ENCODE measurements at regions not wholly inside any gene's neighbourhood (a gene's known extent, or its start where the extent isn't known, plus 50 kb on each side); places are given as distances from the start of the nearest gene placed in this dataset.

DNA sequence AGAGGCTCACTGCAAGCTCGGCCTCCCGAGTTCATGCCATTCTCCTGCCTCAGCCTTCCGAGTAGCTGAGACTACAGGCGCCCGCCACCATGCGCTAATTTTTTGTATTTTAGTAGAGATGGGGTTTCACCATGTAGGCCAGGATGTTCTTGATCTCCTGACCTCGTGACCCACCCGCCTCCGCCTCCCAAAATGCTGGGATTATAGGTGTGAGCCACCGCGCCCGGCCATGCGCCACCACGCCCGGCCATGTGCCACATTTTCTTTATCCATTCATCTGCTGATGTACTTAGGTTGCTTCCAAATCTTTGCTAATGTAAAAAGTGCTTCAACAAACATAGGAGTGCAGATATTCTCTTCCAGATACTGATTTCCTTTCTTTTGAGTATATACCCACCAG lies 408.6 kb downstream of the CAAP1 start:
- FAIRE-seq: no peak

DNA sequence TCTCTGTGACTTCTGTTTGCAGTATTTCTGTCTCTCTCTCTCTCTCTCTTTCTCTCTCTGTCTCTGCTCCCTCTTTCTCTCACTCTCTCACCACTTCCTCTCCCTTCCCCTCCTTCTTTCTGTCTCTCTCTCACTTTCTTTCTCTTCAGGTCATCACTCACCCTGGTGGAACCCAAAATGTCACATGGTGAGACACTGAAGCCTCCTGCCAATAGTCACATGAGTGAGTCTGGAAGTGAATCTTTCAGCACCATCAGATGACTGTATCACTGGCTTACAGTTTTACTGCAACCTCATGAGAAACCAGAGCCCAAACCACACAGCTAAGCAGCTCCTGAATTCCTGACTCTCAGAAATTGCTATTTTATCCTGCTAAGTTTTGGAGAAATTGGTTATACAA lies 414.6 kb downstream of the CAAP1 start:
- no peak for FAIRE-seq

DNA sequence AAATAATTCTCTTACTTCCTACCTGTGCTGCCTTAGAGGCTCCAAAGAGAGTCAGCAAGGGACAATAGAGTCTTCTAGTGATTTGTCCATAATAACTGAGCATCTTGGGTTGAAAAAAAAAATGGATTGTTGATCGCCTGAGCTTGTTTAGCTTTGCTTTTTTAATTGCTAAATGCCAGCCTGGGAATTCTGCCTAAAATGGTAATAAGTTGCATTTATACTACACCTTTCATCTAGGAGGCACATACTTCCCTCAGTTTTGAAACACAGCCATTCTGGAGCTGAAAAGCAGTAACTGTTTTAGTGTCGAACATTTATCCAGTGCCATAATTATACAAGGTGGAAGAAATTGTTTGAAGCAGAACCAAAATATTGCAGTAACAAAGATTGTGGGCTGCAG lies 421.3 kb downstream of the CAAP1 start:
- FAIRE-seq: no peak

DNA sequence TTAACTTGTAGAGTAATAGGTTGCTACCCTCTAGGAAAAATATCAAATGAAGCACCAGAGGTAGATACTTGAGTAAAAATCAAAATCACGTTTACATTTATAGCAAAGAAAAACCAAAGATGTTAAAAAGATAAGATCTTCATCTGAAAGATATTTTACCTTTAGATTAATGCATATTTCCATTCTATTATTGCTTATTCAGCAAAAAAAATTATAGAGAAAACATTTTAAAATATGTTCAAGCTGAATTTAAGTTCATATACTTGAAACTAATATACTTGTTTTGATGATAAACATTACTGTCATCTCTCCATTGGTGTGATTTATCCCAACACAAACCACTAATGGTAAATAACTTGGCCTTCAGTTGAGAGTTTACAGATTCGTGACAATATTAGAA lies 422.3 kb downstream of the CAAP1 start:
- no peak for FAIRE-seq

DNA sequence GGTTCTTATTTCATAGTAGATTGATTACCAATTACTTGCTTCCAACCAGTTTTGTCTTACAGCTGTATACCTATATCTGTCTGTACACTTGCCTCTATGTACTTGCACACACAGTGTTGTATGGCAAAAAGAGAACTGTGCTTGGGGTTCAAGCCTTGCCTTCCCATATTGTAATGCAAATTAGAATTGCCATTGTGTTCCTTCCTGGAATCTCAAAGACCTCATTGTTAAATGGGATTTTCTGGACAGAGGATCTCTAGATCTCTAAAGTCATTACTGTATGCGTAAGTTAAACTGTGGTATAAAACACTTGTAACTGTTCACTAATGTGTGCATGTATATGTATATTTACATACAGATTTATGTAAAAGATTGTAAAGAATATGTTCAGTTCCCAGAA lies 428.8 kb downstream of the CAAP1 start:
- no peak for FAIRE-seq

DNA sequence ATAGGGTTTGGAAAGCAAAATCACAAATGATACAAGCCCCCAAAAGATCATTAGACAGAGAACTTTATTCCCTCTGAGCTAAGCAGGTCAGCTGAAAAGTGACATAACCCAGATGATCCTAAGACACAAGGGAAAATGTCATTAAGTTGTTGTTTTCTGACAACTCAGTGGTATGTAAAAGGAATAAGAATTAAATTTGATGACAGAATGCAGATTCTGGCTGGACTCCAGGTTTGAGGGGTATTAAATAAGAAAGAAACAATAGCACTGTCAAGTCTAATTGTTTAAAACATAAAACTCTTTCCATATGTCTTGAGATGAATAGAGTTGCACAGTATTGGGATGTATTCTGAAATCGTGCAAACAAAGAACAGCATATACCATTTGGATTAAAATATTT lies 429.9 kb downstream of the CAAP1 start:
- no peak for FAIRE-seq

DNA sequence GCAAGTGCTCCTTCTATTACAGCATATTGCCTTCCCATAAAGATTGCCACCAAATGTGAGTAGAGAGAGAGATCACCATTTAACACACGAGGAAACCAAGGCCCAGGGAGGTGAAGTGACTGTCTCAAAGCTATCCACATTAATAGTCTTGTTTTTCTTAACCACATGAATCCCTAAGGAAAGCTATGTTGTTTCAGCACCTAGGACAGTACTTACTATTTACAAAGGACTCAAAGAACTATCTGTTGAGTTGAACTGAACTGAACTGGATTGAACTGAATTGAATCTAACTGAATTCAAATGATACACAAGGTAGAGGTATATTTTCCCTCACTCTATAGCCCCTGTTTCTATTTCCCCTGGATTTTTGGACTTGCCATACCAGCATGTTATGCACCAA lies 430.4 kb downstream of the CAAP1 start:
- FAIRE-seq: no peak

DNA sequence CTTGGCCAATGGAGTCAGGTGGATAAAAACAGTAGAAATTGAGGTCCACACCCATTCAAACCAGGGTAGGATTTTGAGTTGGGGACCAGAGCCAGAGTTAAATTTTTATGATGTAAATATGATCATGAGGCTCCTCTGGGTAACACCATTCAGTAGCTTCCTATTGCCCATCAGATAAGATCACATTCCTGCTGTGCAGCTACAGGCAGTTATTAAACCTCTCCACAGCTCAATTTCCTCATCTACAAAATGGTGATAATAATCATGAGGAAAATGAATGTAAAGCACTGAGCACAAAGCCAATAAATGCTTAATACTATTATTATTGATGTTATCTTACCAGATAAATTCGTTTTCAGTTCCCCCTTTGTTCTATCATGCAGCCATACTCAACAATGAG lies 432.0 kb downstream of the CAAP1 start:
- FAIRE-seq: no peak

DNA sequence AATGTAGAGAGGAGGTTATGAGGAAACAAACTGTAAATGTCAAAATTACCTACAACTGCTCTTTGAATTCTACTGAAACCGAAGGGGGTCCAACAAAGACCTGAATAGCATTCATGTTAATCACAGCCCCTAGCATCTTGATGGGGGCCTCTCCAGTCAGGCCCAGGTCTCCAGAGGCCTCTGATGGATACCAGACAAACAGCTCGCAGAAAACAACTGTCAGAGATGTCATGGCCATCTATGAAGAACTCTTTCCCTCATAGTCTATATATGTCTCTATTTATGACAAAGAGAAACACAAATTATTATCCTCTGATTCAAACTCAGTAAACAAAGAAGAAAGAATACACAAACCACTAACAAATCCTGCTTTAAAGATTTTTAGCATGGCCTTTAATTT lies 432.6 kb downstream of the CAAP1 start:
- FAIRE-seq: no peak

DNA sequence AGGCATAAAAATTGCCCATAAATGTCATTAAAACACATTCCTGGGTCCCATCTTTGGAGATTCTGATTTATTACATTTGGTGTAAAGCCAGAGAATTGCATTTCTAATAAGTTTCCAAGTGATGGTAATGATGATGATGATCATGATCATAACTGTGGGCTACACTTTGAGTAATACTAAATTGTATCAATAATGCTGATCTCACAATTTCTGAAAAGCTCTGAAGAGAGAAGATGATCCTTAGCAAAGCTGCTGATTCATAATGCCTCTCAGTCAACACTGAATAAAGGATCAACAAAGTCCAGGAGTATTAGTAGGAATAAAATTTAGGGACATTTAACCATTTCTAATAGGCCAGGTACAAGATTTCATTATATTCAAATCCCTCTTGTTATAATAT lies 434.5 kb downstream of the CAAP1 start:
- no peak for FAIRE-seq

DNA sequence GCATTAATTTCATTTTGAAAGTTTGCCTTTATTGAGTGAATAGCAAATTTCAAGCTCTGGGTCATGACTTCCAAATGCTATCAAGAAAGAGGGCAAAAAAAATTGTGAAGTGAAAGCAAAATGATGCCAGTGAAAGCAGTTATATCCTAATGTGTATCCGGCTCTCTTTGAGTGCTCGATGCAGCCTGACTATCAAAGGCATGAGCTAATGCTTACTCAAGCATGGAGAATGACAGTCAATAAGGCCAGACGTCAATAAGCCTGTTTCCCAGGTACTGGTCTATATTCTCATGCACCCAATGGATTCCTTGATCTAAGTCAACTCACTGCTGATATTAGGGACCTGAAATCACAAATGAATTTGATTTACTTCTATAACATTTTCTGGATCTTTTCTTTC lies 435.5 kb downstream of the CAAP1 start:
- FAIRE-seq: no peak

DNA sequence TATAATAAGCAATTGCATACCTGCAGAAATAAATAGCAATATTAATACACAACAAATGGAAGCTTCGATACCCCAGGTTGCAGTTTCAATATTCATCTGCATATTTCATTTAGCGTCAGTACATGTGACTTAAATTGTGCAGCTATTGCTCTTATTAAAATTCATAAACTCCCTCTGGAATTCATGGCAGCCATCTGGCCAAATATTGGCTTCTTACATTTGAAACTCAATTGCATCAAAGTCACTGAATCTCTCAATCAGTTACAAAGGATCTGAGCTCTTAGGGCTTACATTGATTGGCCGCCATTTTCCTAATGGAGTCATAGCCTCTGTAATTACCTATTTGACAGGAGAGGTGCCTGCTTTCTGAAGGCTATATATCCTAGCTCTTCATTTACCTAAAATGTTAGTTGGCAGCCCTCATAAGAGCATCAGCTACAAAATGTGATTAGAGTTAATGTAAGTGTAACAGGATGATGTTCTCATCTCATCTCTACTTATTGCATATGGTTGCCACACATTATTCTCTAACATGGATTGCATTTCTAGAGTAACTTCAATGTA lies 453.5 kb downstream of the CAAP1 start:
- no peak for FAIRE-seq

DNA sequence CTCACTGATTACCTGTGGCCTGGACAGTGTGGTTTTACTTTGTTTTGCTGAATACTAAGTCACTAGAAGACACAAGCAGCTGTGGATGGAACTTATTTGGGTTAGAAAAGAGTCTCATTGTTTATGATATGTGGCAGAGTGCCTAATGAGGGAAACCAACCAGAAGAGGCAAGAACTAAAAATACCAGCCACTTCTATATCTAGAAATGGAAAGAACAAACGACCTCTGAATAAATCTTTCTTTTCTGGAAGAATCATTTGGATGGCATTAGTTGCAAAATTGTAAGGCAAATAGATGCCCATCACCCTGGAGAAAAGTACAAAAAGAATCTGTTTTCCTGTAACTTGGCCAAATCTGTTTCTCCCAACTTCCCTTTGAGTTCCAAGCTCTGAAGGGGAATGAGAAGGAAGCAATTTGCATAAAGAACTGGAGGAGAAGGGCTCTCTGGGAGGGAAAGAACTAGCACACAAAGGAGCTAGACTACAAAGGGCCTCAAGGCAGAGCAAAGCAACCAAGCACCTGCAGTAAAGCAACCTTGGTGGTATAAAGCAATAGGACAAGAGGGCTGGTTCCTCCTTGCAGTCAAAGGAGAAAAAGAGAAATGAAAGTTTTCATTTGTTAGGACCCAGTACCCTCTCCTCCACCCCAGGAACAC lies 455.4 kb downstream of the CAAP1 start:
- FAIRE-seq: no peak

DNA sequence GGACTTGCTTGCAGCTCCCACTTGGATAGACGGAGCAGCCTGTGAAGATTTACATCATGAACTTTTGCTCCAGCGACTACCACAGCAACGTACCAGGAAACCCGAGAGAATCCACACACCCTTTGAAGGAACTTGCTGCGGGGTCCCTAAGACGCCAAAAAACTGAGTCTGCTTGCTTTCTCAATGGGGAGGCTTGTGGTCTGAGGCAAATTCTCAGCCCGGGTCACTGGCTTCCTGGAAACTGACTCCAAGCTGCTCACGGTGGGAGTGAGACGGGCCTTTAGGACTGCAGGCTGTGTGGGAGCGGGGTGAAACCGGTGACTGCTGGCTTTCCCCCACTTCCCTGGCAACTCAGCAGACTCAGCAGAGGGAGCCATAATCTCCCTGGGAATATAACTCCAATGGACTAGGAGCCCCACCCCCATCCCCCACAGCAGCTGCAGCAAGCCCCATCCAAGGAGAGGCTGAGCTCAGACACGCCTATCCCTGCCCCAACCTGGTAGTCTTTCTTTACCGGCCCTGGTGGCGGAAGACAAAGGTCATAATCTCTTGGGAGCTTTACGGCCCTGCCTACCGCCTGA lies 466.0 kb downstream of the CAAP1 start:
- FAIRE-seq: no peak

DNA sequence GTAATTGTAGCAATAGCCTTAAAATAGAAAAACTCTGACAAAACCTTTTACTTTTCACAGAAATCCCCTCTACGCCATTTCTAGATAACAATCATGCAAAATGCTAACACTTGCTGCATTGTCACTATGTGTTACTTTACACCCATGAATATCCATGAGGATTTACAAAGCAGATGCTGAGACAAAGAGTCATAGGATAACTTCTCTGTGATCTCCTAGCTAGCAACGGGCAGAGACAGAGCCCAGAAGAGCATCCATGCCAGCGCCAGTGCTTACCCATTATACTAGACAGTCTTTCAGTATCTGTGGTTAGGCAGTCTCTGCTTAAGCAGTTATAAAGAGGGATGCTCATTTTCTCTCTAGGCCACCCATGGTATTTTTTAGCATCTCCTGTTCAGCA lies 474.1 kb downstream of the CAAP1 start:
- FAIRE-seq: no peak

DNA sequence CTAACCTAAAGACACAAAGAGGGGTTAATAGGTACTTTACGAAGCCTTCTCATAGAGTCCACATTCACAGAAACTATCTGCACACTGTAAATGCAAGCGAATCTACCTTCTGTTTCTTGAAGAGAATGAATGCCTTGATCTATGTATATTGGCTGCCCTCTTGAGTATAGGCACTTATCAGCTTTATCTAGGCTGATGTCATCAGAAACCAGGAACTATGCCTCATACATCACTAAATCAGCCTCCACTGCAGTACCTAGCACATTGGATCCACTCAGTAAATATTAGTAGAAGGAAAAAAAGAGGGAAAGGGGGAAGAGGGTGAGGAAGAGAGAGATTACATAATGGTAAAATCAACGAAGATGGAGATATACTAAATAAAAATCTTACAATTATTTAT lies 477.1 kb downstream of the CAAP1 start:
- no peak for FAIRE-seq

DNA sequence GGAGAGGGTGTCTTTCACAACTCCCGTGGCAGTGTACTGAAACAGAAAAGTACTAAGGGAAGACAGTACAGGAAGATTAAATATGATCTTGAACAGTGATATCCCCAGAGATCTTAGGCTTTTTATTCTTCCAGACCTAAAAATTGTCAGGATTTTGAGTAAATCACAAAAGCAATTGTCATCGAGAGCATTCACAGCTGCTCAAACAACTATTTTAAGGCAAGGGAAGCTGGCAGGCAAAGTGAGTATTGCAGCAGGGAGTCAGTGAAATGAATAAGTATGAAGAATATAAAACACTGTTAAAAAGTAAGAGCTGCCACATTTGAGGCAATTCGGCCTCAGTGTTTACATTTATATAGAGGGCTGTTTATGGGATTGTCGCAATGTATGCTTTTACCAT lies 479.0 kb downstream of the CAAP1 start:
- no peak for FAIRE-seq

DNA sequence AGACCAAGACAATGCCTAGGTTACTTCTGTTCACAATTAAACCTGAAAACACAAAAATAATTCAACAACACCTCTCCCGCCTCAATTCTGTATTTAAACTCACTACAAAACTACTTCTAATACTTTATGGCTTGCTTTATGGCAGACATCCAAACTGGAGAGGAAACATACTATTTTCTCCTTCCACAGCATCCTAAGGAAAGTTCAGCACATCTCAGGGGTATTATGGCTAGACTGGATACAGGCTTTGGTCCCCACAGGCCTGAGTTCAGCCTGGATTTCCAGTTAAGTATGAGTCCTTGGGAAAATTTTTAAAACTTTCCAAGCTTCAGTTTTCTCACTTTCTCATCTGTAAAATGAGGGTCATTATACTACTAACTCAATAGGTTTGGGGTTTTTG lies 480.2 kb downstream of the CAAP1 start:
- no peak for FAIRE-seq

DNA sequence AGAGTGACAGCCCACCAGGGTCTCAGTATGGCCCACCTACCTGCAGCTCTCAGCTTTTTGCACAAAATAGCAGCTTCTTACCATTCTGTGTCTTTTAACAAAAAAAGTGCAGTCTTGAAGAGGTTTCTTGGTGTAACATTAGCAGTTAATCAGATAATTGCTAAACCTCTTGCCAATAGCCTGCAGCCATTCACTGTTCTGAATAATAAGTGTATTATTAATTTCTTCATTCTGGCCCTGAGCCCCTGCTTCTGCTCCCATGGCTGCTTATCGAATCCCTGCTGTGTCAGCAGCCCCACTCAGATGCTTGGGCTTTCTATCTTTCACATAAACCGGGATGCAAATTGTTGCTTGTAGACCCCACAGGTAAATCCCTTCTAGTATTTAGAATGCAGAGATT lies 485.9 kb downstream of the CAAP1 start:
- no peak for FAIRE-seq

DNA sequence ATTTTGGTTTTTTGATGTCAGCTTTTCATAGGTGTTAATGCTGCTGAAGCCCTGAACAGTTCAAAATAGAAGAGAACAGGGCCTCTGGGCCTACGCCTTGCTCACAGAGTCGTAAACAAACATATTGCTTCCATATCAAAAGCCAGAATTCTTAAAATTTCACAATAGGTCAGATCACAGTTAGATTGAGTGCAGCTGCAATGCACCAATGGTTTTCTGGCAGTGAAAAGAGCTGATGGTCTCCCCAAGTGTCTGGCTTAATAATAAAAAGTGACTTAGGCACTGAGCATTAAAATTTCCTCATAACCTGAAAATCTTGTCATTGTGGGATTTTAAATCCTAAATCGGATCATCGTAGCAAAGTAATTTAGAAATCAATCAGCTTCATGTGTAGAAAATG lies 493.0 kb downstream of the CAAP1 start:
- no peak for FAIRE-seq

DNA sequence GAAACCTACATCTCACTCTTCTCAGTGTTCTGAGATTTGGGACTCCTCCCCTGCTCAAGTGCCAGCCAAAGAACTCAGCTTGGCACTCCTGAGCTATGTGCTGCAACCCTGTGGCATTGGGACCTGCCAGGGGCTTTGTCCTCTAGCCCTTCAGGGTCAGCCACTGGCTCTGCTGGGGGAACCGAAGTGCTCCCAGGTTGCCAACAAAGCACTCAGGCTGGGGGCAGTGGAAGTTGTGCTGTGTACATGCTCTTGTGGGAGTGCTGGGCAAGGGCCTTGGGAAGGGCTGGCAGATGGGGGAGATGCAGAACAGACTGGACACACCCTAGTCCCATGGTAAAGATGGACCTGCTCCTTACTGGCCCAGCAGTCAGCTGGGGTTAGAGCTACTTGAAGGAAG lies 498.6 kb downstream of the CAAP1 start:
- FAIRE-seq: no peak

DNA sequence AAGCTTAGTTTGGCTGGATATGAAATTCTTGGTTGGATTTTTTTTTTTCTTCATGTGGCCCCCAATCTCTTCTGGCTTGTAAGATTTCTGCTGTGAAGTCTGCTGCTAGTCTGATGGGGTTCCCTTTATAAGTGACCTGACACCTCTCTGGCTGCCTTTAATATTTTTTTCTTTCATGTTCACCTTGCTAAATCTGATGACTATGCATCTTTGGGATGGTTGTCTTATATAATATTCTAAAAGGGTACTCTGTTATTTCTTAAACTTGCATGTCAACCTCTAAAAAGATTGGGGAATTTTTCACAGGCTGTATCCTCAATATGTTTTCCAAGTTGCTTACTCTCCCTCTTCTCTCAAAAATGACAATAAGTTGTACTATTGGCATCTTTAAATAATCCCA lies 500.0 kb downstream of the CAAP1 start:
- no peak for FAIRE-seq

DNA sequence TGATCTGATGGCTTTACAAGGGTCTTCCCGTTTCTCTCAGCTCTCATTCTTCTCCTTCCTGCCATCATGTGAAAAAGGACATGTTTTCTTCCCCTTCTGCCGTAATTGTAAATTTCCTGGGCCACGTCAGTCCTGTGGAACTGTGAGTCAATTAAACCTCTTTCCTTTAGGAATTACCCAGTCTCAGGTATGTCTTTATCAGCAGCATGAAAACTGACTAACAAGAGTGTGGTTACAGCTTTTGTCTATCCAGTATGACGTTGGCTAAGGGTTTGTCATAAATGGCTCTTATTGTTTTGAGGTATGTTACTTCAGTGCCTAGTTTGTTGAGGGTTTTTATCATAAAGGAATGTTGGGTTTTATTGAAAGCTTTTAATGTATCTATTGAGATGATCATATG lies 501.6 kb downstream of the CAAP1 start:
- FAIRE-seq: no peak

DNA sequence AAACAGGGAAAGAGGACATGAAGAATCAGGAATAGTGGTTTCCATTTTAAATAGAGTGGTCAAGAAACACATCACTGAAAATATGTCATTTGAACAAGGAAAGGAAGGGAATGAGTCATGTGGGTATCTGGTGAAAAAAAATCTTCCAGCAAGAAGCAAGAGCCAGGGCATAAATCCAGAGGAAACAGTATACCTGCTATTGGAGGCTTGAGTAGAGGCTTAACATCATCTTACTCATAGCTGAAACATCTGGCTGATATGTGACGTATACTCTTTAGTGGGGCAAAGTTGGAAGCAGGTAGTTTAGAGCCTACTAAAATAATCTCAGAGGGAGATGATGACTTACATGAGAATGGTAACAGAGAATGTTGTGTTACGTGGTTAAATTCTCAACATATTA lies 517.2 kb downstream of the CAAP1 start:
- no peak for FAIRE-seq

DNA sequence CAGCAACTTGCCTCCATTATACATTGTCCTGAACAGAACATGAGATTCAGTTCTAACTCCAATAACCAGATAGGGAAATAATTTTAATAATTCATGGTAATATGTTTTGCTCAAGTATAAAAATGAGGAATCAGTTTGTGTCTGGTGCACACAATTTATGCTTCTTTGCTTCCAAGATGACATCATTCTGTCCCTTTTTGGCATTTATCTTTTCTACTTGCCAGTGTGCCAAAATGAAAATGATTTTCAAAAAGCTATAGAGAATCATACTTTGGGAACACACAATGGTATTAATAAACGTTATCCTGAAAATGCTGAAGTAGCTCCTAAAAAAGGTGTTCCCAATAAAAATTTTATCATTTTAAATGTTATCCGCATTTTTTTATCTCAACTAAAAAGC lies 519.0 kb downstream of the CAAP1 start:
- no peak for FAIRE-seq

All from colon (tissue), 2 donors.